ENCODE measurements at regions not wholly inside any gene's neighbourhood (a gene's known extent, or its start where the extent isn't known, plus 50 kb on each side); places are given as distances from the start of the nearest gene placed in this dataset.

GRCh38 chr4:87919941-87920340 is 55.6 kb upstream of the SPP1 start:
- Histone ChIP-seq H3K9me1 (ENCODE audit: control insufficient read depth, insufficient read depth, low read length) (no peaks in the 10 kb centered on the region), H3K4me2 (ENCODE audit: insufficient read depth, low read length) (no peak overlapping the region), H3K9me3 (replicated peaks; ENCODE audit: control insufficient read depth, insufficient read depth, low read depth, low read length) (no peaks in the 10 kb centered on the region), H3K36me3 (ENCODE audit: control insufficient read depth, insufficient read depth, low read length) (no peaks in the 10 kb centered on the region), H2AFZ (ENCODE audit: low read depth, low read length) (no peak overlapping the region), H3K79me2 (ENCODE audit: control insufficient read depth, insufficient read depth, low read length) (no peaks in the 10 kb centered on the region), H3K27me3 (ENCODE audit: control insufficient read depth in 2 of 2, insufficient read depth in 2 of 2, low read length in 2 of 2) (no peaks in the 10 kb centered on the region; a peak in 1 of 5 replicates), H3K9ac (ENCODE audit: insufficient read depth in 1 of 2, low read depth in 2 of 2, low read length in 2 of 2) (no peak overlapping the region), H4K20me1 (replicated peaks; ENCODE audit: control insufficient read depth, insufficient read depth, low read length) (no peaks in the 10 kb centered on the region), H3K27ac (ENCODE audit: extremely low read depth, low read depth, low read length) (no peak overlapping the region), H3K4me1 (replicated peaks in 1 of 2; ENCODE audit: control insufficient read depth in 2 of 2, insufficient read depth in 2 of 2, low read length in 2 of 2) (no peaks in the 10 kb centered on the region), H3K4me3 (no peak overlapping the region)
- intact Hi-C loops (cut with micrococcal nuclease), result no loop called here
- FAIRE-seq (no peak), DNase-seq (ENCODE audit: extremely low read depth in 1 of 4, low spot score in 3 of 4) (no peak), ATAC-seq (no peak)
- ChIA-PET CTCF (ENCODE audit: low intra/inter-chr PET ratio) (no interaction called here), POLR2A (no interaction called here)
- no TSS peak for BruUV-seq (replicated peaks)
- in situ Hi-C loops (cut with MboI), result no loop called here
- 0% methylated on average over 2 of the region's 2 CpGs for WGBS (ENCODE audit: insufficient coverage, low coverage, missing lambda C conversion rate)
- no peak for TF ChIP-seq GTF2A2 (tag; IDR thresholded peaks at IDR 0.05)
- TF ChIP-seq TCF7L2 (IDR thresholded peaks at IDR 0.05; ENCODE audit: low read depth, low read length), result no peak
- TF ChIP-seq FOXK2 (conservative IDR thresholded peaks at IDR 0.05 in 1 of 2, IDR thresholded peaks at IDR 0.05 in 1 of 2; ENCODE audit: low read depth in 2 of 2), result no peak
- TF ChIP-seq ZNF77 (CRISPR knock-in tag; IDR thresholded peaks at IDR 0.05), result no peak
- no peak for TF ChIP-seq SMAD1 (IDR thresholded peaks at IDR 0.05; ENCODE audit: low read depth, low read length, partially characterized antibody)
- no peak for TF ChIP-seq DLX4 (CRISPR knock-in tag; IDR thresholded peaks at IDR 0.05)
- TF ChIP-seq ZNF124 (CRISPR knock-in tag; IDR thresholded peaks at IDR 0.05), result no peak
- no peak for TF ChIP-seq SMAD3 (CRISPR knock-in tag; conservative IDR thresholded peaks at IDR 0.05)
- TF ChIP-seq TBP (optimal IDR thresholded peaks at IDR 0.05; ENCODE audit: low read depth, low read length), result no peak
- TF ChIP-seq DPF2 (IDR thresholded peaks at IDR 0.05), result no peak
- no peak for TF ChIP-seq FOXP4 (CRISPR knock-in tag; IDR thresholded peaks at IDR 0.05; ENCODE audit: borderline replicate concordance)
- TF ChIP-seq CGGBP1 (CRISPR knock-in tag; IDR thresholded peaks at IDR 0.05), result no peak
- no peak for TF ChIP-seq PCBP2 (IDR thresholded peaks at IDR 0.05; ENCODE audit: low read depth, low read length, poor library complexity, severe bottlenecking)
- no peak for TF ChIP-seq RHOXF2B (CRISPR knock-in tag; conservative IDR thresholded peaks at IDR 0.05)
- TF ChIP-seq ZNF174 (CRISPR knock-in tag; IDR thresholded peaks at IDR 0.05), result no peak
- TF ChIP-seq BRF1 (IDR thresholded peaks at IDR 0.05; ENCODE audit: borderline replicate concordance, extremely low read depth, insufficient read length), result no peak
- no peak for TF ChIP-seq DNMT1 (IDR thresholded peaks at IDR 0.05)
- TF ChIP-seq ZNF586 (CRISPR knock-in tag; conservative IDR thresholded peaks at IDR 0.05), result no peak
- no peak for TF ChIP-seq CHD2 (IDR thresholded peaks at IDR 0.05; ENCODE audit: low read depth, low read length)
